ENCODE measurements at regions not wholly inside any gene's neighbourhood (a gene's known extent, or its start where the extent isn't known, plus 50 kb on each side); places are given as distances from the start of the nearest gene placed in this dataset.
A peak's percentile ranks its signal among the peaks of the same experiment; 100 is the strongest.
"Not testable (repeated sequence)": the region's sequence is repeated elsewhere in the genome, so short reads cannot be mapped to it uniquely, and the experiment has no call there.

DNA sequence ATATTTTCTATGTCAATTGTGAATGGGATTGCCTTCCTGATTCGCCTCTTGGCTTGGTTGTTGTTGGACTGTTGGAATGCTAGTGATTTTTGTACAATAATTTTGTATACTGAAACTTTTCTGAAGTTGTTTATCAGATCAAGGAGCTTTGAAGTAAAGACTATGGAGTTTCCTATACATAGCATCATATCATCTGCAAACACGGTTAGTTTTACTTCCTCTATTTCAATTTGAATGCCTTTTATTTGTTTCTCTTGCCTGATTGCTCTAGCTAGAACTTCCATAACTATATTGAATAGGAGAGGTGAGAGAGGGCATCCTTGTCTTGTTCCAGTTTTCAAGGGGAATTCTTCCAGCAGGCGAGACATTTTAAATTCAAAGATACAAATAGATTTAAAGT is 226.5 kb downstream of the FBXO8 start:
- no peak overlapping the region for H3K4me2 ChIP-seq

DNA sequence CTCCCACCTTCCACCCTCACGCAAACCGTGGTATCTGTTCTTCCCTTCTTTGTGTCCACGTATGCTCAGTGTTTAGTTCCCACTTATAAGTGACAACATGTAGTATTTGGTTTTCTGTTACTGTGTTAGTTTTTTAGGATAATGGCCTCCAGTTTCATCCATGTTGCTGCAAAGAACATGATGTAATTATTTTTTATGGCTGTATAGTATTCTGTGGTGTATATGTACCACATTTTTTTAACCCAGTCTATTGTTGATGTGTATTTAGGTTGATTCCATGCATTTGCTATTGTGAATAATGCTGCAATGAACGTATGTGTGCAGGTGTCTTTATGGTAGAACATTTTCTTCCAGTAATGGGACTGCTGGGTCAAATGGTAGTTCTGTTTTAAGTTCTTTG is 228.1 kb downstream of the FBXO8 start:
- H3K27ac ChIP-seq: no peak overlapping the region
- H3K9me3 ChIP-seq: peaks cover 11% of the 10 kb centered on the region
- H3K4me3 ChIP-seq: no peak overlapping the region
- peaks cover 10% of the 10 kb centered on the region; the same call in 1 of the 2 replicates for H3K4me1 ChIP-seq
- no peaks in the 10 kb centered on the region for H3K27me3 ChIP-seq
- no peak for TF ChIP-seq Cebpa-rat (IDR thresholded peaks at IDR 0.05)
- H3K36me3 ChIP-seq: no peaks in the 10 kb centered on the region
- no peak overlapping the region for H3K9ac ChIP-seq
- H3K4me2 ChIP-seq: no peak overlapping the region
- no peaks in the 10 kb centered on the region for H4K20me1 ChIP-seq

More for the DNA sequence above, 226.5 kb downstream of the FBXO8 start:
- Histone ChIP-seq H3K27me3 (no peaks in the 10 kb centered on the region), H3K27ac (no peak overlapping the region), H3K4me3 (no peak overlapping the region), H3K9ac (no peak overlapping the region), H3K36me3 (no peaks in the 10 kb centered on the region), H4K20me1 (no peaks in the 10 kb centered on the region), H3K4me1 (peaks cover 10% of the 10 kb centered on the region; the same call in 1 of the 2 replicates), H3K9me3 (peaks cover 15% of the 10 kb centered on the region)
- TF ChIP-seq Cebpa-rat (IDR thresholded peaks at IDR 0.05): no peak

- no peak overlapping the region for H3K4me3 ChIP-seq
Measured at GRCh38 chr4:174053895-174054294, 229.6 kb downstream of the FBXO8 start.

GRCh38 chr4:174047363-174047762 is 236.1 kb downstream of the FBXO8 start:
- no peaks in the 10 kb centered on the region for H3K9me3 ChIP-seq
- no peaks in the 10 kb centered on the region for H4K20me1 ChIP-seq
- no peak overlapping the region for H3K9ac ChIP-seq
- peaks cover 7% of the 10 kb centered on the region for H3K4me1 ChIP-seq
- no peaks in the 10 kb centered on the region for H3K27me3 ChIP-seq
- no peak overlapping the region for H3K27ac ChIP-seq
- H3K4me3 ChIP-seq: no peak overlapping the region
- TF ChIP-seq Cebpa-rat (IDR thresholded peaks at IDR 0.05): no peak
- H3K36me3 ChIP-seq: no peaks in the 10 kb centered on the region
- H3K4me2 ChIP-seq: peak overlapping the region; percentile 38

More at GRCh38 chr4:174053895-174054294, 229.6 kb downstream of the FBXO8 start:
- no peak overlapping the region for H3K4me2 ChIP-seq
- H4K20me1 ChIP-seq: no peaks in the 10 kb centered on the region
- H3K36me3 ChIP-seq: no peaks in the 10 kb centered on the region
- H3K27me3 ChIP-seq: no peaks in the 10 kb centered on the region
- H3K27ac ChIP-seq: no peak overlapping the region
- TF ChIP-seq Cebpa-rat (IDR thresholded peaks at IDR 0.05): no peak
- peaks cover 11% of the 10 kb centered on the region for H3K9me3 ChIP-seq
- no peak overlapping the region for H3K9ac ChIP-seq
- peaks cover 7% of the 10 kb centered on the region; the same call in 1 of the 2 replicates for H3K4me1 ChIP-seq

GRCh38 chr4:174045829-174046228 is 237.6 kb downstream of the FBXO8 start:
- H3K4me1 ChIP-seq, H3K9ac ChIP-seq, H3K36me3 ChIP-seq, H3K4me2 ChIP-seq, H3K9me3 ChIP-seq, H3K27me3 ChIP-seq, H4K20me1 ChIP-seq, H3K4me3 ChIP-seq, H3K27ac ChIP-seq: not testable (repeated sequence)

DNA sequence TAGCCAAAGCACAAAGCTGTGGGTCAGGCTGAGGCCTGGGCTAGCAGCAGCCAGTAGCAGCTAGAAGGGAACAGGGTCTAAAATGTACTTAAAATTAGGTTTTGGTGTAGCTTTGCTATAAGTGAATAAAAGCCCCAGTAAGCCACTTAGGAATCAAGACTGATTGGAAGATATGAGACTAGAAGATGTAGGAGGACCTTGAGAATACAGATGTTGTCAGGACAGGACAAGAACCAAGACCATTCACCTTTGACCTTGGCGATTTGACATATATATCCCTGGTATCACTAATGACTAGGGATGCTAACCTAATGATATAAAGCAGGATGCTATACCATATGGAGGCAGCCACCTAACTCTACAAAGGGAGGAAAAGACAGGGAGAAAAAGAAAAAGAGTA is 238.1 kb downstream of the FBXO8 start:
- H3K4me3 ChIP-seq: no peak overlapping the region
- H3K27me3 ChIP-seq: no peaks in the 10 kb centered on the region
- no peak overlapping the region for H3K9ac ChIP-seq
- no peaks in the 10 kb centered on the region for H3K9me3 ChIP-seq
- peaks cover 7% of the 10 kb centered on the region for H3K4me1 ChIP-seq
- no peaks in the 10 kb centered on the region for H3K36me3 ChIP-seq
- no peaks in the 10 kb centered on the region for H4K20me1 ChIP-seq
- no peak overlapping the region for H3K27ac ChIP-seq
- no peak overlapping the region for H3K4me2 ChIP-seq
- TF ChIP-seq Cebpa-rat (IDR thresholded peaks at IDR 0.05): no peak

DNA sequence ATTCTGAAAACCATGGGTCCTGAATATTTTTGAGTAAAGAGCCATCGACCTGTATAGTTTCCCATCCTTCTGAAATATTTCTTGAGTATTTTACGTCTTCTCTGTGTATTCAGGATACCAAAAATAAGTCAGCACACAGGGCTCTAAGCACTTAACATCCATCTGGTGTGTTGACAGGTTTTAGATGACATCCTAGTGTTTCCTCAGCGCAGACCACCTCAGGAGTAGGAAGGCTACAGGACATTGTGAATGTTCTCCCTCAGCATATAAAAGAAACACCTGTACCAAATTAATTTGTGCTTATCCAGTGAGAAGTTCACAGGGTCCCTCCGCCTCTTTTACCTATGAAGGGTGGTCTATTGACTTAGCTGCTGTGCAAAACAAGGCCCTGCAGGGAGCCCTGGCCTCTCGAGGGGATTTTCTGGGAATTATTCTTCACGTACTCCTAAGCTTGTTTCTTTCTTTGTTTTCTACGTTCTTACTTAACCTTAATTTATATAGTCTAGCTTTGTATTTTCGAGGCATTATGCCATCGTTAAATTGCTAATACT is 241.8 kb downstream of the FBXO8 start:
- H3K4me2 ChIP-seq: no peak overlapping the region
- H3K27ac ChIP-seq: no peak overlapping the region
- H3K4me1 ChIP-seq: no peaks in the 10 kb centered on the region
- no peaks in the 10 kb centered on the region for H3K36me3 ChIP-seq
- H3K4me3 ChIP-seq: no peak overlapping the region
- TF ChIP-seq Cebpa-rat (IDR thresholded peaks at IDR 0.05): no peak
- H3K9ac ChIP-seq: no peak overlapping the region
- no peaks in the 10 kb centered on the region for H4K20me1 ChIP-seq
- H3K27me3 ChIP-seq: no peaks in the 10 kb centered on the region
- H3K9me3 ChIP-seq: no peaks in the 10 kb centered on the region

DNA sequence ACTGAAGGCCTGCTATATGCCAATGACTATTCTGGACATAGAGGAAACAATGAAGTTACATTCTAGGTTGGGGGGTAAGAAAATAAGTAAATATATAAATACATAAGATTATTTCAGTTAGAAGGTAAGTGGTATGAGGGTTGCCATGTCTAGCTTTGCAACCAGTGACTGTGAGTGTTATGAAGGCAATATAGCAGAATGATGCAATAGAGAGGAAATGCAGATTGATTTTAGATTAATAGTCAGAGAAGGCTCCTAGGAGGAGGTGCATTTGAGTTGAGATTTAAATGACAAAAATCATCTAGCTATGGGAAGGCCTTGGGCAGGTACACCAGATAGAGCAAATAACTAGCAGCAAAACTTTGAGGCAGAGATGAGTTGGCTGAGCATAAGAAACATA is 243.2 kb downstream of the FBXO8 start:
- no peak overlapping the region for H3K4me2 ChIP-seq
- H3K27ac ChIP-seq: no peak overlapping the region
- TF ChIP-seq Cebpa-rat (IDR thresholded peaks at IDR 0.05): no peak
- H3K36me3 ChIP-seq: no peaks in the 10 kb centered on the region
- no peaks in the 10 kb centered on the region for H3K9me3 ChIP-seq
- H3K9ac ChIP-seq: no peak overlapping the region
- no peaks in the 10 kb centered on the region for H3K4me1 ChIP-seq
- H3K4me3 ChIP-seq: no peak overlapping the region
- no peaks in the 10 kb centered on the region for H4K20me1 ChIP-seq
- no peaks in the 10 kb centered on the region for H3K27me3 ChIP-seq

DNA sequence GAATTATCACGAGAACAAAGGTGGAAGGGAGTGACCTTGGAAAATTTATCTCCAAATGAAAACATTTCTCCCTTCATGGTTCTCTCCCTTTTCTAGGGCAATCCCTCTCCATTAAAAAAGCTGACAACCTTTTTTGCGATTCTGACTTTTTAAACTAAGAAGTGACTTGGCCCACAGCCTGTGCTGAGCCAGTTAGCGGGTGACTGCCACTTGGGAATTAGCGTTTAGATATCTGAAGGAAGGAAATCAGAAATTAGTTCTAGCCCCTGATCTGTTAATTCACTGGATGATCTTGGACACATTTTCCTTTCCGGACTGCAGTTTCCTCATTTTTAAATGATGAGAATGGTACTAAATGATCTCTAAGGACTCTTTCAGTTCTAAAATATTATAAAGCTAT is 245.0 kb downstream of the FBXO8 start:
- H3K9me3 ChIP-seq: no peaks in the 10 kb centered on the region
- H3K4me2 ChIP-seq: no peak overlapping the region
- TF ChIP-seq Cebpa-rat (IDR thresholded peaks at IDR 0.05): no peak
- no peak overlapping the region for H3K9ac ChIP-seq
- no peaks in the 10 kb centered on the region for H3K36me3 ChIP-seq
- H3K27ac ChIP-seq: no peak overlapping the region
- H4K20me1 ChIP-seq: no peaks in the 10 kb centered on the region
- no peaks in the 10 kb centered on the region for H3K4me1 ChIP-seq
- H3K4me3 ChIP-seq: no peak overlapping the region
- H3K27me3 ChIP-seq: no peaks in the 10 kb centered on the region

DNA sequence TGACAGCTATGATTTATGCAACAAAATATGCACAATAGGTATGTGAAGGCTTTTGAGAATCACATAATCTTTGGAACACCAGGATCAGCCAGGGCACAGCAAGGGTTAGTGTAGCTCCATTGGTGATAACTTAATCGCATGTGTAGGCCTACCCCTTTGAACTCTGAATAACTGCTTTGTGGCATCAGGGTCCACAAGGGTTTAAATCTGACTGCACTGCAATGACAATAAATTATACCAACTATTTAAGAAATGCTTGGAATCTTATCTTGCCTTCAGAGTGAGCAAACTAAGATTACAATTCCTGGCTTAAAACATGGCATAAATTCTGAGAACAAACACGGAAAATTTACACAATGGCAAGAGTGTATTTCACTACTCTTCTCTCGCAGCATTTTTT is 245.8 kb downstream of the FBXO8 start:
- Histone ChIP-seq H3K4me2 (no peak overlapping the region), H3K36me3 (no peaks in the 10 kb centered on the region), H3K9me3 (no peaks in the 10 kb centered on the region), H3K27me3 (no peaks in the 10 kb centered on the region), H4K20me1 (no peaks in the 10 kb centered on the region), H3K27ac (no peak overlapping the region), H3K4me3 (no peak overlapping the region), H3K4me1 (no peaks in the 10 kb centered on the region), H3K9ac (no peak overlapping the region)
- no peak for TF ChIP-seq Cebpa-rat (IDR thresholded peaks at IDR 0.05)

DNA sequence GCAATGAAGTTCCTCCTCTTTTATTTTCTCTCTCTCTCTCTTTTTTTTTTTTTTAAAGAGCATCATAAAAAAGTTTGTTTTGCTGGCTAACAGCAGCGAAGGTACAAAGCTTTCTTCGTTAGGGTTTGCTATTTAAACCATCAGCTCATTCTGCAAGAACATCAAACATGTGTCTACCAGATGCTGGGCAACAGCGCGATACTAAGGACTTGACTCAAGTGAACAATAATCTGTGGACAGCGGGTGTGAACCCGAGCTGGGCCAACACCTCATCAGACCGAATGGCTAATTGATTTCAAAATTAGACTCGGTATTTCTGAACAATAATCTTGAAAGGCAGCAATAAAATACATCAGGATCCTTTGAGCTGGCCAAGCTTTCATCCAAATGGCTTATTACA is 246.4 kb downstream of the FBXO8 start:
- Histone ChIP-seq H3K27me3 (no peaks in the 10 kb centered on the region), H3K9ac (no peak overlapping the region), H4K20me1 (no peaks in the 10 kb centered on the region), H3K36me3 (no peaks in the 10 kb centered on the region), H3K4me1 (no peaks in the 10 kb centered on the region), H3K9me3 (no peaks in the 10 kb centered on the region), H3K4me3 (no peak overlapping the region), H3K4me2 (no peak overlapping the region), H3K27ac (no peak overlapping the region)
- TF ChIP-seq Cebpa-rat (IDR thresholded peaks at IDR 0.05): no peak

Measured in BLaER1 (cell line).